ENCODE measurements at regions not wholly inside any gene's neighbourhood (a gene's known extent, or its start where the extent isn't known, plus 50 kb on each side); places are given as distances from the start of the nearest gene placed in this dataset.

DNA sequence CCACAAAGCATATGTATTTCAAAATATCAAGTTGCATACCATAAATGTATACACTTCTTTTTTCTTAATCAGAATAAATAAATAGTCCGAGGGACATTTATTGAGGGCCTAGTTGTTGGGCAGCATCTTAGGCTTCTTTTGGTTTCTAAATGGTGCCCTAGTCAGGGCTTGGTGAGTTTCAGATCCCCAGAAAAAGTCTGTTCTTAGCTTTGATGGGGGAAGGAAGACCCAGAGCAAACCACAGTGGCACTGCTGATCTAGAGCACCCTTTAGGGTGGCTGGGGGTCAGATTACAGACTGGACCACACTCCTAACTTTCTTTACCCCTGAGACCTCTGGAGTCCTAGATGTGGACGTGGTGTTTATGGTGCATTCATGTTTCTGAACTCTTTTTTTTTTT lies 97.8 kb downstream of the C9orf152 start:
- Histone ChIP-seq H3K36me3 (ENCODE audit: insufficient read depth, low read length) (peaks cover 23% of the 10 kb centered on the region), H2AFZ (ENCODE audit: low read length) (no peak overlapping the region), H3K4me3 (ENCODE audit: insufficient read depth, low read length) (no peak overlapping the region), H3K4me2 (ENCODE audit: insufficient read depth, low read length) (no peak overlapping the region), H3K79me2 (ENCODE audit: insufficient read depth, low read length) (peaks cover 100% of the 10 kb centered on the region), H3K9me3 (ENCODE audit: low read depth, low read length) (no peaks in the 10 kb centered on the region), H3K27ac (ENCODE audit: low read depth, low read length) (no peak overlapping the region), H3K27me3 (ENCODE audit: insufficient read depth, low read length) (no peaks in the 10 kb centered on the region), H4K20me1 (ENCODE audit: insufficient read depth, low read length) (peaks cover 43% of the 10 kb centered on the region), H3K4me1 (ENCODE audit: insufficient read depth, low read length) (peaks cover 32% of the 10 kb centered on the region)
- TF ChIP-seq, protein P1, sequence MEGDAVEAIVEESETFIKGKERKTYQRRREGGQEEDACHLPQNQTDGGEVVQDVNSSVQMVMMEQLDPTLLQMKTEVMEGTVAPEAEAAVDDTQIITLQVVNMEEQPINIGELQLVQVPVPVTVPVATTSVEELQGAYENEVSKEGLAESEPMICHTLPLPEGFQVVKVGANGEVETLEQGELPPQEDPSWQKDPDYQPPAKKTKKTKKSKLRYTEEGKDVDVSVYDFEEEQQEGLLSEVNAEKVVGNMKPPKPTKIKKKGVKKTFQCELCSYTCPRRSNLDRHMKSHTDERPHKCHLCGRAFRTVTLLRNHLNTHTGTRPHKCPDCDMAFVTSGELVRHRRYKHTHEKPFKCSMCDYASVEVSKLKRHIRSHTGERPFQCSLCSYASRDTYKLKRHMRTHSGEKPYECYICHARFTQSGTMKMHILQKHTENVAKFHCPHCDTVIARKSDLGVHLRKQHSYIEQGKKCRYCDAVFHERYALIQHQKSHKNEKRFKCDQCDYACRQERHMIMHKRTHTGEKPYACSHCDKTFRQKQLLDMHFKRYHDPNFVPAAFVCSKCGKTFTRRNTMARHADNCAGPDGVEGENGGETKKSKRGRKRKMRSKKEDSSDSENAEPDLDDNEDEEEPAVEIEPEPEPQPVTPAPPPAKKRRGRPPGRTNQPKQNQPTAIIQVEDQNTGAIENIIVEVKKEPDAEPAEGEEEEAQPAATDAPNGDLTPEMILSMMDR (IDR thresholded peaks at IDR 0.05; ENCODE audit: extremely low read depth, low read depth, low read length), result no peak
- DNase-seq (ENCODE audit: insufficient read length, low spot score, missing footprints), result no peak

DNA sequence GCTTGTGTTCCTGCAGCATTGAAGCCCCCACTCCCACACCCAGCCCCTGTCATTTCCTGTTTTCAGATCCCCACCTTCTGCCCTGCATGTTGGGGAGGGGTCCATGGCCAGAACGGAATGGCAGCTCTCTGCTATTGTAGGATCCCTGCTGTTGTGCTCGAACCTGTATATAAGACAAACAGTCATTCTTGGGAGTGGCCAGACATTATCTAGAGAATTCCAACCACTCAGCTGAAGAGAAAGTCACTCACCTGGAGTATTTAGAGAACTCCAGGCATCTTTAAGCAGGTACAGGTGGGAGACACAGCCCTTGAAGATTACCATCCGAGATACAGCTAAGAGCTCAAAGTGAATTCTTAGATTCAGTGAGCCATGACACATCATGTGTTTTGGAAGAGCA lies 96.1 kb downstream of the C9orf152 start:
- Histone ChIP-seq H3K4me1 (ENCODE audit: insufficient read depth, low read length) (peaks cover 38% of the 10 kb centered on the region), H3K27me3 (ENCODE audit: insufficient read depth, low read length) (no peaks in the 10 kb centered on the region), H3K4me2 (ENCODE audit: insufficient read depth, low read length) (no peak overlapping the region), H3K4me3 (ENCODE audit: insufficient read depth, low read length) (no peak overlapping the region), H3K27ac (ENCODE audit: low read depth, low read length) (no peak overlapping the region), H3K9me3 (ENCODE audit: low read depth, low read length) (no peaks in the 10 kb centered on the region), H4K20me1 (ENCODE audit: insufficient read depth, low read length) (peaks cover 34% of the 10 kb centered on the region), H3K36me3 (ENCODE audit: insufficient read depth, low read length) (peaks cover 17% of the 10 kb centered on the region), H2AFZ (ENCODE audit: low read length) (no peak overlapping the region), H3K79me2 (ENCODE audit: insufficient read depth, low read length) (peaks cover 94% of the 10 kb centered on the region)
- TF ChIP-seq, protein P1 (IDR thresholded peaks at IDR 0.05; ENCODE audit: extremely low read depth, low read depth, low read length), result no peak
- no peak for DNase-seq (ENCODE audit: insufficient read length, low spot score, missing footprints)

DNA sequence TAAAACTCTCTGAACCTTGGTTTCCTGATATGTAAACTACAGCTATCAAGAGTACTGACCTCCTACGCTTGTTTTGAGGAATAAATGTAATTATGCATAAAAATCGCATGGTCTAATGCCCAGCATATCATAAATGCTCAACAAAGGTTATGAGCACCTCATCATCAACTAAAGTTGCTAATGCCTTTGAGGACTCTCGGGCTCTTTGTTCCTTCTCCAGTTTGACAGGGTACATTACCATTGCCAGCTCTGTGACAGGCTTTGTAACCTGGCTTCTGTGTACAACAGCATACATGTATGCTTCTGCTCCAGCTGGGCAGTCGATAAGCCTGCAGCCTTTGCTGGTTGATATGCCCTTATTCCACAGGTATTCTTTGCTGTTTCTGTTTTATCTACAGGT lies 95.2 kb downstream of the C9orf152 start:
- peaks cover 46% of the 10 kb centered on the region for H3K4me1 ChIP-seq (ENCODE audit: insufficient read depth, low read length)
- H3K9me3 ChIP-seq (ENCODE audit: low read depth, low read length), result no peaks in the 10 kb centered on the region
- TF ChIP-seq, protein P1 (IDR thresholded peaks at IDR 0.05; ENCODE audit: extremely low read depth, low read depth, low read length), result no peak
- DNase-seq (ENCODE audit: insufficient read length, low spot score, missing footprints), result no peak
- peaks cover 17% of the 10 kb centered on the region for H3K36me3 ChIP-seq (ENCODE audit: insufficient read depth, low read length)
- no peak overlapping the region for H3K4me2 ChIP-seq (ENCODE audit: insufficient read depth, low read length)
- peaks cover 94% of the 10 kb centered on the region for H3K79me2 ChIP-seq (ENCODE audit: insufficient read depth, low read length)
- H3K27me3 ChIP-seq (ENCODE audit: insufficient read depth, low read length), result no peaks in the 10 kb centered on the region
- no peak overlapping the region for H3K4me3 ChIP-seq (ENCODE audit: insufficient read depth, low read length)
- H4K20me1 ChIP-seq (ENCODE audit: insufficient read depth, low read length), result peaks cover 32% of the 10 kb centered on the region
- H3K27ac ChIP-seq (ENCODE audit: low read depth, low read length), result peak overlapping the region; percentile 1
- no peak overlapping the region for H2AFZ ChIP-seq (ENCODE audit: low read length)

DNA sequence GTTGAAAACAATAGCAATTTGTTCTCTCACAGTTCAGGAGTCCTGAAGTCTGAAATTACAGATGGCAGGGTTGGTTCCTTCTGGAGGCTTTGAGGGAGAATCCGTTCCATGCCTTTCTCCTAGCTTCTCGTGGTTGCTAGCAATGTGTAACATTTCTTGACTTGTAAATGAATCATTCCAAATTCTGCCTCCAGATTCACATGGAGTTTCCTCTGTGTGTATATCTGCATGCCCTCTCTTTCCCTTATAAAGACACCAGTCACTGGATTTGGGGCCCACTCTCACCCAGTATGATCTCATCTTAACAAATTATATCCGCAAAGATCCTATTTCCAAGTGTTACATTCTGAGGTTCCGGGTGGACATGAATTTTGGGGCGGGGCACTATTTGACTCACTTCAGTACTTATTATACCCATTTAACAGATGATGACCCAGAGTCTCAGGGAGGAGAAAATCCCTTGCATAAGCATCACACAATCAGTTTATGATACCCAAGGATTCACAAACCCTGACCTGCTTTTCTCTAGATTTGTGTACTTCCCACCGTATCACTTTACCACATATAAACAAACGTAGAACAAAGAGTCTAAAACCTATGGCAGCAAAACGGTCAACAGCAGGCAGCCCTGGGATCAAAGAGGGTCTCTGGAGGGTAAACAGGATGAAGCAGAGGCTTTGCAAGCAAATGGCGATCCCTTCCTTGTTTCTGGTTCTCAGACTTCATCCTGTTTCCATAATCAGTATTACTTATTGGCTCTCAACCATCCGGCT lies 93.7 kb downstream of the C9orf152 start:
- H3K27me3 ChIP-seq (ENCODE audit: insufficient read depth, low read length), result no peaks in the 10 kb centered on the region
- H3K4me3 ChIP-seq (ENCODE audit: insufficient read depth, low read length), result peak overlapping the region; percentile 9
- H3K4me1 ChIP-seq (ENCODE audit: insufficient read depth, low read length), result peaks cover 46% of the 10 kb centered on the region
- H3K4me2 ChIP-seq (ENCODE audit: insufficient read depth, low read length), result peak overlapping the region; percentile 52
- peaks cover 92% of the 10 kb centered on the region for H3K79me2 ChIP-seq (ENCODE audit: insufficient read depth, low read length)
- TF ChIP-seq, protein P1 (IDR thresholded peaks at IDR 0.05; ENCODE audit: extremely low read depth, low read depth, low read length), result no peak
- no peaks in the 10 kb centered on the region for H3K9me3 ChIP-seq (ENCODE audit: low read depth, low read length)
- peaks cover 20% of the 10 kb centered on the region for H3K36me3 ChIP-seq (ENCODE audit: insufficient read depth, low read length)
- peaks cover 32% of the 10 kb centered on the region for H4K20me1 ChIP-seq (ENCODE audit: insufficient read depth, low read length)
- H3K27ac ChIP-seq (ENCODE audit: low read depth, low read length), result peak overlapping the region; percentile 89
- H2AFZ ChIP-seq (ENCODE audit: low read length), result no peak overlapping the region
- DNase-seq (ENCODE audit: insufficient read length, low spot score, missing footprints), result no peak
